CD4-positive, alpha-beta T cell treated with Interleukin-15 for 4 hours (primary cell): ENCODE measurements at regions not wholly inside any gene's neighbourhood (a gene's known extent, or its start where the extent isn't known, plus 50 kb on each side); places are given as distances from the start of the nearest gene placed in this dataset.

Experiments used
- DNase-seq: peaks from one replicate; pipeline ENCODE4 v3.0.0-alpha.2; 2020; ENCODE audit warnings: low spot score

DNA sequence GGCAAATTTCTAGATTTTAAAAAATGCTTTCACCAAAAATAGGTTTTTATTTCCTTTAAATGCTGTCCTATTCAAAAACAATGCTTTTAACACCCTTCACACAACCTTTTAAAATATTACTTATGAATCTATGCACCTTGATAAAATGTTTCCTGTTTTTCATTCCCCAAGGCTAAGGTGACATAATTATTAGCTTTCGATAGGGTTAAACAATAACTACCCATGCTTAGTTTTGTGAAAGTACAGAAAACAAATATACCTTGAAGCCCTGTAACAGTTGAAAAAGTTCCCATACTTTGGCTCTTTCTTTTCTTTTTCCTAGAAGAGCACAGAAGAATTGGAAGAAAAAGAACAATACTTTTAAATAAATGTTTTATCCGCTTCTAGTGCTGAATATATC is 54.9 kb upstream of the ITPRID2 start:
- DNase-seq, result no peak

DNA sequence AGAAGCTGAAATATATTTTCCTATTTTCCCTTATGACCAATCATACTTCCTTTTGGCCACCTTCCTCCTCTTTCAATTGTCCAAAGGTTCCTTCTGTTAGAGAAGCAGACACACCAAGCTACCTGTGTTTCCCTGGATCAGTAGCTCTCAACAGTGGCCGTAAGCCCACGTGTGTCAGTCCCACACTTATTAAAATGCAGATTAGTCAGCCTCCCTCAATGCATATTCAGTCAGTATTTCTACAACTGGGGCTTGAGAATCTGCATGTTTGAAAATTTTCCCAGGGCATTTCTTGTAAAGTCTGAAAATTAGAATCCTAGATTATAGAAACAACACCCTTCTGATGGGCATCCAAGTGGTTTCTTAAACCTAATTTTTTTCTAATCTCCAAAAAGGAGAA is 54.0 kb upstream of the ITPRID2 start:
- no peak for DNase-seq

DNA sequence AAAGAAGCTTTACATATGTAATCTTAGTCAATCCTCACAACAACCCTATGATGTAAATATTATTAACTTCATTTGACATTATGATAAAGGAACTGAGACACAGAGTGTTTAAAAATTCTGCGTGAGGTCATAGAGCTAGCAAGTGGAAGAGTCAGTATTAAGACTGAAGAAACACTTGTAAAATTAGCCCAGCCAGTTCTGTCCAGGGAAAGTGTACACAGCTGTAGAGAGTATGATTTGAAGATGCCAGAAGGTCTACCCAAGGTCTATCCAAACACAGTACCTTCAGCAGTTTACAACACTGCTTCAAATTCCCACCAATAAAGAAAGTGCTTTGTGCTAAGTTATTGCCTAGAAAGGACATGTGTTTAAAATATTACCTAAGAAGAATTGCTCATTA is 51.7 kb upstream of the ITPRID2 start:
- no peak for DNase-seq

DNA sequence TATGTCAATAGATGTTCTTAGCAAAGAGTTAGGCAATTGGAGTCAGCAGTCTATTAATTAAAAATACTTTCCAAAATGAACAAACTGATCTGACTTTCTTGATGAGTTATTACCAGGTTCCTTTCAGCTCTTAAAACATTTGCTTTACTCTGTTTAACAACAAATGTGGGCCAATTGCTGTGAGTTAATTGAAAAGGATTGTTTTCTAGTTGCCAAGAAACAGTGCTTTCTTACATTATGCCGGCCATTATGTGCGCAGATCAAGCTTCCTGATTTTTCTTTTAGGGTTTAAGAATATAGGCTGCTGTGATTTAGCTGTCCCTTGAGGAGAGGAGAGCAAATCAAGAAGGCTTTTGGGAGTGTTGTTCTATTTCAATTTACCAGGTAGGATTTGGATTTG is 50.5 kb upstream of the ITPRID2 start:
- DNase-seq, result no peak
